ENCODE measurements at regions not wholly inside any gene's neighbourhood (a gene's known extent, or its start where the extent isn't known, plus 50 kb on each side); places are given as distances from the start of the nearest gene placed in this dataset.

DNA sequence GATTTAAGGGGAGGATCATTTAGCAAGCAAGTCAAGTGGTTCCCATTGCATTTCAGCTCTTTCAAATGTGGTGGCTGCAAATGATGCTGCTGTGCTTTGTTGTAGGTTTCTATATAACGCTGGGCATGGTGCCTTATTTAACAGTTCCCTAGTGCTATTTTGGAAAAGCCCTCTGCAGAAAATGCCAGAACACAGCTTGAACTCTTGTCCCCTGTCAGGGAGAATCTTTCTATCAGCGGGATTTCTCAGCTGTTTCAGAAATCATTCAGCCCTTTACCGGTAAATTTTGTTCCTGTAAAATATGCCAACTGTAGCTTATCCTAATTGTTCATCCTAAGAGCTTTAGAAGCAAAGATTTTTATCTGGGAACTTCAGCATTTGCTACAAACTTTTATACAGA is 77.8 kb upstream of the DTNA start:
- H3K79me1 ChIP-seq (ENCODE audit: low read depth, low read length) = no peaks in the 10 kb centered on the region
- H4K91ac ChIP-seq (ENCODE audit: low read depth, low read length, poor library complexity) = no peak overlapping the region
- H2BK12ac ChIP-seq (ENCODE audit: low read length) = no peak overlapping the region
- WGBS, 2 donors (ENCODE audit: extremely low coverage in 2 of 2, insufficient read length in 2 of 2, insufficient replicate concordance in 1 of 2) = no CpG with 5 or more reads among the region's 3 CpGs
- H2BK15ac ChIP-seq (ENCODE audit: low read length) = no peak overlapping the region
- DNase-seq (ENCODE audit: low spot score) = no peak
- no peak overlapping the region for H3K18ac ChIP-seq (ENCODE audit: low read length)
- no peak overlapping the region for H3K9ac ChIP-seq (ENCODE audit: low read depth, low read length, poor library complexity)
- H3K27ac ChIP-seq (replicated peaks; ENCODE audit: low read length) = no peak overlapping the region
- no peak overlapping the region for H4K8ac ChIP-seq (ENCODE audit: low read depth, low read length)
- H2AK5ac ChIP-seq (ENCODE audit: low read depth, low read length) = no peak overlapping the region
- H3K4ac ChIP-seq (ENCODE audit: low read length) = no peak overlapping the region
- H3K36me3 ChIP-seq (replicated peaks in 1 of 2; ENCODE audit: control insufficient read depth in 2 of 2, insufficient read depth in 2 of 2, low read length in 2 of 2) = no peaks in the 10 kb centered on the region
- no peak overlapping the region for H2BK5ac ChIP-seq (ENCODE audit: low read length)
- H3K4me3 ChIP-seq (ENCODE audit: low read length in 2 of 2) = no peak overlapping the region
- no peak overlapping the region for H2AFZ ChIP-seq (ENCODE audit: low read length)
- H3K4me2 ChIP-seq (ENCODE audit: insufficient read depth, low read length, poor library complexity, severe bottlenecking) = no peak overlapping the region
- H3K23ac ChIP-seq (ENCODE audit: low read depth, low read length, poor library complexity) = no peak overlapping the region
- peaks cover 0 to 2% of the 10 kb centered on the region in 2 donors for H3K4me1 ChIP-seq (ENCODE audit: control insufficient read depth in 2 of 2, insufficient read depth in 1 of 2, low read depth in 1 of 2, low read length in 2 of 2)
- H3K27me3 ChIP-seq (ENCODE audit: control insufficient read depth in 3 of 3, insufficient read depth in 3 of 3, low read depth in 1 of 3, low read length in 3 of 3) = no peaks in the 10 kb centered on the region
- no peak overlapping the region for H2BK120ac ChIP-seq (ENCODE audit: low read depth, low read length)
- H3K9me3 ChIP-seq (replicated peaks in 1 of 2; ENCODE audit: control insufficient read depth in 2 of 2, insufficient read depth in 1 of 2, low read depth in 1 of 2, low read length in 2 of 2) = no peaks in the 10 kb centered on the region
- no peak overlapping the region for H3K14ac ChIP-seq (ENCODE audit: low read length)

DNA sequence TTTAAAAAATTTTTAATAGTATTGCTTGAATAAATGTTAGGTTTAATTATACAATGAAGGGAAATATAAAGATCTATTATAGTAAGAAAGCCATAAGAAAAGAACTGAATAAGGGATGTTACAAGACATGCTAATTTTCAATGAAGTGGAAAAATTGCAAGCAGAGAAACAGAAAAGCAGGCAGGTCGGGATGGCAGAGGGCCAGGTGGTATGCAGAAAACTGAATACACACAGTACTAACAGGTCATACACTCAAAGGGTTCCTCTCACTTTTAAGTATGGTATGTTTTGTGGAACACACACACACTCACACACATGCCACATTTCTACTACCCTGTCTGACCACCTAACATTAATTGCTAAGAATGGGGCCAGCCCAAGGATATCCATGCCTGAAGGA is 76.7 kb upstream of the DTNA start:
- no peak overlapping the region for H3K9ac ChIP-seq (ENCODE audit: low read depth, low read length, poor library complexity)
- no peak overlapping the region for H3K23ac ChIP-seq (ENCODE audit: low read depth, low read length, poor library complexity)
- H2BK5ac ChIP-seq (ENCODE audit: low read length) = no peak overlapping the region
- H3K36me3 ChIP-seq (replicated peaks in 1 of 2; ENCODE audit: control insufficient read depth in 2 of 2, insufficient read depth in 2 of 2, low read length in 2 of 2) = no peaks in the 10 kb centered on the region
- no peak overlapping the region for H3K18ac ChIP-seq (ENCODE audit: low read length)
- no peak overlapping the region for H3K14ac ChIP-seq (ENCODE audit: low read length)
- no peak overlapping the region for H2BK120ac ChIP-seq (ENCODE audit: low read depth, low read length)
- DNase-seq (ENCODE audit: low spot score) = no peak
- H3K4me2 ChIP-seq (ENCODE audit: insufficient read depth, low read length, poor library complexity, severe bottlenecking) = no peak overlapping the region
- H3K4me3 ChIP-seq (ENCODE audit: low read length in 2 of 2) = no peak overlapping the region
- H4K91ac ChIP-seq (ENCODE audit: low read depth, low read length, poor library complexity) = no peak overlapping the region
- no peaks in the 10 kb centered on the region for H3K27me3 ChIP-seq (ENCODE audit: control insufficient read depth in 3 of 3, insufficient read depth in 3 of 3, low read depth in 1 of 3, low read length in 3 of 3)
- H4K8ac ChIP-seq (ENCODE audit: low read depth, low read length) = no peak overlapping the region
- peaks cover 0 to 2% of the 10 kb centered on the region in 2 donors for H3K4me1 ChIP-seq (ENCODE audit: control insufficient read depth in 2 of 2, insufficient read depth in 1 of 2, low read depth in 1 of 2, low read length in 2 of 2)
- no peak overlapping the region for H2BK15ac ChIP-seq (ENCODE audit: low read length)
- H3K9me3 ChIP-seq (replicated peaks in 1 of 2; ENCODE audit: control insufficient read depth in 2 of 2, insufficient read depth in 1 of 2, low read depth in 1 of 2, low read length in 2 of 2) = no peaks in the 10 kb centered on the region
- no peak overlapping the region for H2AK5ac ChIP-seq (ENCODE audit: low read depth, low read length)
- no peak overlapping the region for H3K4ac ChIP-seq (ENCODE audit: low read length)
- H3K79me1 ChIP-seq (ENCODE audit: low read depth, low read length) = no peaks in the 10 kb centered on the region
- no peak overlapping the region for H3K27ac ChIP-seq (replicated peaks; ENCODE audit: low read length)
- H2AFZ ChIP-seq (ENCODE audit: low read length) = no peak overlapping the region
- no CpG with 5 or more reads among the region's 1 CpG for WGBS, 2 donors (ENCODE audit: extremely low coverage in 2 of 2, insufficient read length in 2 of 2, insufficient replicate concordance in 1 of 2)
- H2BK12ac ChIP-seq (ENCODE audit: low read length) = no peak overlapping the region

DNA sequence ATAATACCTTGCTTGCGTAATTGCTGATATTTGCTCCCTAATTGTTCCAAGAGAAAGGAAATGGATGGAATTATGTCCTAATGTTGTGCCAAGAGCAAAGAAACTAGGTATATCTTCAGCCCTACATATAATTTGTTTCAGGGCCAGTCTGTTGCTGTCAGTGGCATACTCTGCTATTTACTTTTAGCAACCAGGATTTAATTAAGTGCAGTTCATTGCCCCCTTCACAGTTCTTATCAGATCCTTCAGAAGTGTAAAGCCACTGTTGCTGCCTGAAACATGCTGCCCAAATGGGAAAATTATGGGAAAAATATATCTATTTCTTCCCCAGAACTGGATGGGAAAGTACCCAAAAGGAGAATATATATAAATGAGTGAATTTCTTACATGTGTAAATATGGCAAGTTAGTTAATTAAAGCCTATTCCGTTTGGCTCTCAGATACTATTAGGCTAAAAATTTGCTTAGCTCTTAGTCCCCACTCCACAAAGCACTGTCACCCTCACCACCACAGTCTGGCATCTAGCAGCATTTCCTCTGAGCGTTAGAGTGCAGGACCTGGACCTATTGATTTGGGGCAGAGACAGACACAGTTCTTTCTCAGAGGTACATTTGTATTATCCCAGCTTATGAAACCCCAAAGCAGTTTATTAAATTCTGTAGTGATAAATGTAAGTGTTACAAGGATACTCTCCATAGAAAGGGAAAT is 72.8 kb upstream of the DTNA start:
- Histone ChIP-seq H3K9ac (ENCODE audit: low read depth, low read length, poor library complexity) (no peak overlapping the region), H3K36me3 (replicated peaks in 1 of 2; ENCODE audit: control insufficient read depth in 2 of 2, insufficient read depth in 2 of 2, low read length in 2 of 2) (no peaks in the 10 kb centered on the region), H2BK120ac (ENCODE audit: low read depth, low read length) (no peak overlapping the region), H3K4me3 (ENCODE audit: low read length in 2 of 2) (no peak overlapping the region), H4K91ac (ENCODE audit: low read depth, low read length, poor library complexity) (no peak overlapping the region), H2BK15ac (ENCODE audit: low read length) (no peak overlapping the region), H2AFZ (ENCODE audit: low read length) (no peak overlapping the region), H3K9me3 (replicated peaks in 1 of 2; ENCODE audit: control insufficient read depth in 2 of 2, insufficient read depth in 1 of 2, low read depth in 1 of 2, low read length in 2 of 2) (no peaks in the 10 kb centered on the region), H4K8ac (ENCODE audit: low read depth, low read length) (no peak overlapping the region), H2BK5ac (ENCODE audit: low read length) (no peak overlapping the region), H3K4me1 (ENCODE audit: control insufficient read depth in 2 of 2, insufficient read depth in 1 of 2, low read depth in 1 of 2, low read length in 2 of 2) (peaks cover 0 to 3% of the 10 kb centered on the region in 2 donors), H3K14ac (ENCODE audit: low read length) (no peak overlapping the region), H3K4me2 (ENCODE audit: insufficient read depth, low read length, poor library complexity, severe bottlenecking) (no peak overlapping the region), H2AK5ac (ENCODE audit: low read depth, low read length) (no peak overlapping the region), H3K23ac (ENCODE audit: low read depth, low read length, poor library complexity) (no peak overlapping the region), H3K27ac (replicated peaks; ENCODE audit: low read length) (no peak overlapping the region), H3K27me3 (ENCODE audit: control insufficient read depth in 3 of 3, insufficient read depth in 3 of 3, low read depth in 1 of 3, low read length in 3 of 3) (no peaks in the 10 kb centered on the region), H3K4ac (ENCODE audit: low read length) (no peak overlapping the region), H2BK12ac (ENCODE audit: low read length) (no peak overlapping the region), H3K79me1 (ENCODE audit: low read depth, low read length) (no peaks in the 10 kb centered on the region), H3K18ac (ENCODE audit: low read length) (no peak overlapping the region)
- no peak for DNase-seq (ENCODE audit: low spot score)
- WGBS, 2 donors (ENCODE audit: extremely low coverage in 2 of 2, insufficient read length in 2 of 2, insufficient replicate concordance in 1 of 2) = no CpG with 5 or more reads among the region's 3 CpGs

DNA sequence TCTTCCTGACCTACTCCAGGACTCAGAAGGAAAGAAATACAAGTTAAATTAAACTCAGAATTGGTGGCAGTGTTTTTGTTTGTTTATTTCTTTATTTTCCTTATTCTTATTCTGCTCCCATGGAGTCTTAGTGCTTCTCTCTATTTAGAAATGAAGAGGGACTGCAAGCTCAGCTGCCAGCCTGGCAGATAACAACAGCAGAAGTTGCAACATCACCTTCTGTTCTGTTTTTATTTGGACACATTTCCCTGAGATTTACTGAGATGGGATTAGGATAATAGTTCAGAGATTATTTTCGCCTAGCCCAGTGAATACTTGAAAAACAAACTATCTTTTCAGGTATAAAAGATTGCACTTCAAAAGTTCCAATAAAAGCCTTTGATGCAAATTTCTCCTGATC is 70.4 kb upstream of the DTNA start:
- Histone ChIP-seq H3K4ac (ENCODE audit: low read length) (no peak overlapping the region), H3K18ac (ENCODE audit: low read length) (no peak overlapping the region), H3K4me3 (ENCODE audit: low read length in 2 of 2) (no peak overlapping the region), H3K27me3 (ENCODE audit: control insufficient read depth in 3 of 3, insufficient read depth in 3 of 3, low read depth in 1 of 3, low read length in 3 of 3) (no peaks in the 10 kb centered on the region), H2BK12ac (ENCODE audit: low read length) (no peak overlapping the region), H4K8ac (ENCODE audit: low read depth, low read length) (no peak overlapping the region), H2AK5ac (ENCODE audit: low read depth, low read length) (no peak overlapping the region), H4K91ac (ENCODE audit: low read depth, low read length, poor library complexity) (no peak overlapping the region), H3K9me3 (replicated peaks in 1 of 2; ENCODE audit: control insufficient read depth in 2 of 2, insufficient read depth in 1 of 2, low read depth in 1 of 2, low read length in 2 of 2) (no peaks in the 10 kb centered on the region), H3K14ac (ENCODE audit: low read length) (no peak overlapping the region), H3K36me3 (replicated peaks in 1 of 2; ENCODE audit: control insufficient read depth in 2 of 2, insufficient read depth in 2 of 2, low read length in 2 of 2) (no peaks in the 10 kb centered on the region), H2BK5ac (ENCODE audit: low read length) (no peak overlapping the region), H2BK15ac (ENCODE audit: low read length) (no peak overlapping the region), H2AFZ (ENCODE audit: low read length) (no peak overlapping the region), H3K27ac (replicated peaks; ENCODE audit: low read length) (no peak overlapping the region), H3K23ac (ENCODE audit: low read depth, low read length, poor library complexity) (no peak overlapping the region), H3K79me1 (ENCODE audit: low read depth, low read length) (no peaks in the 10 kb centered on the region), H3K9ac (ENCODE audit: low read depth, low read length, poor library complexity) (no peak overlapping the region), H3K4me2 (ENCODE audit: insufficient read depth, low read length, poor library complexity, severe bottlenecking) (no peak overlapping the region), H2BK120ac (ENCODE audit: low read depth, low read length) (no peak overlapping the region), H3K4me1 (ENCODE audit: control insufficient read depth in 2 of 2, insufficient read depth in 1 of 2, low read depth in 1 of 2, low read length in 2 of 2) (peaks cover 0 to 3% of the 10 kb centered on the region in 2 donors)
- DNase-seq (ENCODE audit: low spot score) = no peak
- no CpG with 5 or more reads among the region's 1 CpG for WGBS, 2 donors (ENCODE audit: extremely low coverage in 2 of 2, insufficient read length in 2 of 2, insufficient replicate concordance in 1 of 2)

Data from neuronal stem cell (in vitro differentiated cells).